ENCODE measurements at regions not wholly inside any gene's neighbourhood (a gene's known extent, or its start where the extent isn't known, plus 50 kb on each side); places are given as distances from the start of the nearest gene placed in this dataset.

DNA sequence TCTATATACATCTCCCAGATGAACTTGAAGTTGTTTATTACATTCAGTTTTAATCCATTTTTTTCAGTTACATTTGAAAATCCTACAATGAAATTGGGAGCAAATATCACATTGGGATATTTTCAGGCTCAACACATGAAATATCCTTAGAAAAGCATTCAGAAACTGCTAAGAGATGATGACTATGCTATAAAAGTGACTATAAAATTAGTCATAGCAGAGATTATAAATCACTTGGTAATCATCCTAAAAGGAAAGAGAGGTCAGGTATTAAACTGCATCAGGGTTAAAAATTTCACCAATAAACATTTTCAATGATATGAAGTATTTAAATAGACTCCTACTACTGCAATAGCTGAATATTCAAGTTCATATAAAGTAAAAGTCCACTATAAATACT lies 987.7 kb downstream of the GRIK2 start:
- Histone ChIP-seq H4K20me1 (ENCODE audit: insufficient read depth) (no peaks in the 10 kb centered on the region), H3K9me2 (no peaks in the 10 kb centered on the region), H3K4me1 (ENCODE audit: control insufficient read depth in 1 of 2, insufficient read depth in 2 of 2, low read depth in 1 of 2, low read length in 1 of 2) (no peaks in the 10 kb centered on the region), H3K9ac (no peak overlapping the region), H3K79me2 (ENCODE audit: insufficient read depth) (no peaks in the 10 kb centered on the region), H3K4me3 (ENCODE audit: low read depth in 2 of 2, low read length in 1 of 2) (no peak overlapping the region), H3K27me3 (ENCODE audit: insufficient read depth) (no peaks in the 10 kb centered on the region), H3K27ac (ENCODE audit: low read depth in 2 of 2, low read length in 1 of 2) (no peak overlapping the region), H3K36me3 (replicated peaks in 1 of 2; ENCODE audit: control insufficient read depth in 1 of 2, insufficient read depth in 2 of 2, low read length in 1 of 2) (no peaks in the 10 kb centered on the region), H3F3A (replicated peaks; ENCODE audit: insufficient read depth) (no peaks in the 10 kb centered on the region), H2AFZ (ENCODE audit: low read depth) (no peak overlapping the region), H3K9me3 (no peaks in the 10 kb centered on the region), H3K4me2 (no peak overlapping the region)
- TF ChIP-seq MXI1 (IDR thresholded peaks at IDR 0.05; ENCODE audit: low read depth, low read length), result no peak
- TF ChIP-seq REST (IDR thresholded peaks at IDR 0.05; ENCODE audit: low read depth, low read length), result no peak
- no peak for TF ChIP-seq EZH2phosphoT487 (IDR thresholded peaks at IDR 0.05; ENCODE audit: borderline replicate concordance, low read depth)
- TF ChIP-seq FOSL2 (IDR thresholded peaks at IDR 0.05; ENCODE audit: borderline replicate concordance, low read depth), result no peak
- no peak for DNase-seq
- POLR2A ChIA-PET, result no interaction called here
- CTCF ChIA-PET, result no interaction called here

- H3K27me3 ChIP-seq (ENCODE audit: insufficient read depth), result no peaks in the 10 kb centered on the region
- no peaks in the 10 kb centered on the region for H3K4me1 ChIP-seq (ENCODE audit: control insufficient read depth in 1 of 2, insufficient read depth in 2 of 2, low read depth in 1 of 2, low read length in 1 of 2)
- no peak overlapping the region for H3K4me3 ChIP-seq (ENCODE audit: low read depth in 2 of 2, low read length in 1 of 2)
- H3F3A ChIP-seq (replicated peaks; ENCODE audit: insufficient read depth), result no peaks in the 10 kb centered on the region
- H3K9me2 ChIP-seq, result no peaks in the 10 kb centered on the region
- no peaks in the 10 kb centered on the region for H3K9me3 ChIP-seq
- no peaks in the 10 kb centered on the region for H3K79me2 ChIP-seq (ENCODE audit: insufficient read depth)
- no peak for DNase-seq
- no peak overlapping the region for H2AFZ ChIP-seq (ENCODE audit: low read depth)
- TF ChIP-seq RXRA (IDR thresholded peaks at IDR 0.05; ENCODE audit: borderline replicate concordance, low read depth), result no peak
- no peaks in the 10 kb centered on the region for H3K36me3 ChIP-seq (replicated peaks in 1 of 2; ENCODE audit: control insufficient read depth in 1 of 2, insufficient read depth in 2 of 2, low read length in 1 of 2)
- POLR2A ChIA-PET, result no interaction called here
- H3K27ac ChIP-seq (ENCODE audit: low read depth in 2 of 2, low read length in 1 of 2), result no peak overlapping the region
- 63% methylated on average over 4 of the region's 8 CpGs for WGBS (ENCODE audit: low lambda C conversion rate)
- CTCF ChIA-PET, result no interaction called here
- no peak overlapping the region for H3K4me2 ChIP-seq
- H4K20me1 ChIP-seq (ENCODE audit: insufficient read depth), result no peaks in the 10 kb centered on the region
- H3K9ac ChIP-seq, result no peak overlapping the region
These were observed 962.7 kb downstream of the GRIK2 start for GRCh38 chr6:102356170-102356569.

DNA sequence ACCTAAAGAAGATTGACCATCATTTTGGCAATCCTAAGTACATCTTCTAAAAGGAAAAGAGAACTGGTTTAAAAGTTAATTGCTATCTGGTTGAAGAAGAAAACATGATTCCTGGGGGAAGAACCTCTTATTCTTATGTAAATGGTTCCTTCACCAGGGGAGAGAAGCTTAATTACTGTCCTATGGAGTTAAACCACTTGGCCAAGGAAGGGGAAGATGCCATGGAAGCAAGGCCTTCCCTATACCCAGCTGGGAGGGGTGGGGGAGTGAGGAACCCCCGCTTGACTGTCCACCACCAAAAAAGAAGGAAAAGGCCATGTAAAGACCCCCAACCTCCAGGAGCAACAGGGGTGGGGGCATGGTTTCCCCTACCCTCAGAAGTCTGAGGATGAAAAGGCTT lies 962.1 kb downstream of the GRIK2 start:
- H3F3A ChIP-seq (replicated peaks; ENCODE audit: insufficient read depth), result no peaks in the 10 kb centered on the region
- POLR2A ChIA-PET, result no interaction called here
- H3K4me1 ChIP-seq (ENCODE audit: control insufficient read depth in 1 of 2, insufficient read depth in 2 of 2, low read depth in 1 of 2, low read length in 1 of 2), result no peaks in the 10 kb centered on the region
- H3K4me3 ChIP-seq (ENCODE audit: low read depth in 2 of 2, low read length in 1 of 2), result no peak overlapping the region
- no peaks in the 10 kb centered on the region for H3K9me3 ChIP-seq
- no peak overlapping the region for H3K9ac ChIP-seq
- no peak for DNase-seq
- no peak overlapping the region for H3K4me2 ChIP-seq
- no peaks in the 10 kb centered on the region for H3K79me2 ChIP-seq (ENCODE audit: insufficient read depth)
- CTCF ChIA-PET, result no interaction called here
- no peak overlapping the region for H3K27ac ChIP-seq (ENCODE audit: low read depth in 2 of 2, low read length in 1 of 2)
- H3K27me3 ChIP-seq (ENCODE audit: insufficient read depth), result no peaks in the 10 kb centered on the region
- no peaks in the 10 kb centered on the region for H3K36me3 ChIP-seq (replicated peaks in 1 of 2; ENCODE audit: control insufficient read depth in 1 of 2, insufficient read depth in 2 of 2, low read length in 1 of 2)
- 29% methylated on average over 1 of the region's 1 CpG for WGBS (ENCODE audit: low lambda C conversion rate)
- no peak for TF ChIP-seq MEF2A (IDR thresholded peaks at IDR 0.05; ENCODE audit: borderline replicate concordance, low read depth)
- TF ChIP-seq RXRA (IDR thresholded peaks at IDR 0.05; ENCODE audit: borderline replicate concordance, low read depth), result no peak
- TF ChIP-seq EP300 (IDR thresholded peaks at IDR 0.05; ENCODE audit: borderline replicate concordance in 1 of 2, low read depth in 1 of 2, low read length in 1 of 2), result no peak
- TF ChIP-seq, protein P1, sequence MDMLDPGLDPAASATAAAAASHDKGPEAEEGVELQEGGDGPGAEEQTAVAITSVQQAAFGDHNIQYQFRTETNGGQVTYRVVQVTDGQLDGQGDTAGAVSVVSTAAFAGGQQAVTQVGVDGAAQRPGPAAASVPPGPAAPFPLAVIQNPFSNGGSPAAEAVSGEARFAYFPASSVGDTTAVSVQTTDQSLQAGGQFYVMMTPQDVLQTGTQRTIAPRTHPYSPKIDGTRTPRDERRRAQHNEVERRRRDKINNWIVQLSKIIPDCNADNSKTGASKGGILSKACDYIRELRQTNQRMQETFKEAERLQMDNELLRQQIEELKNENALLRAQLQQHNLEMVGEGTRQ (IDR thresholded peaks at IDR 0.05; ENCODE audit: borderline replicate concordance, low read depth, low read length), result no peak
- no peak for TF ChIP-seq GABPA (IDR thresholded peaks at IDR 0.05; ENCODE audit: low read depth)
- no peak for TF ChIP-seq TEAD4 (IDR thresholded peaks at IDR 0.05; ENCODE audit: borderline replicate concordance, insufficient read depth)
- no peak for TF ChIP-seq MAX (IDR thresholded peaks at IDR 0.05; ENCODE audit: low read depth)
- TF ChIP-seq EZH2phosphoT487 (IDR thresholded peaks at IDR 0.05; ENCODE audit: borderline replicate concordance, low read depth), result no peak
- no peak for TF ChIP-seq RFX5 (IDR thresholded peaks at IDR 0.05; ENCODE audit: low read length)
- TF ChIP-seq SIN3A (IDR thresholded peaks at IDR 0.05; ENCODE audit: borderline replicate concordance, low read depth, low read length), result no peak
- TF ChIP-seq RAD21 (IDR thresholded peaks at IDR 0.05; ENCODE audit: low read length), result no peak
- no peaks in the 10 kb centered on the region for H3K9me2 ChIP-seq
- H4K20me1 ChIP-seq (ENCODE audit: insufficient read depth), result no peaks in the 10 kb centered on the region
- H2AFZ ChIP-seq (ENCODE audit: low read depth), result no peak overlapping the region
